Femur (tissue), 1 donor: ENCODE measurements at regions not wholly inside any gene's neighbourhood (a gene's known extent, or its start where the extent isn't known, plus 50 kb on each side); places are given as distances from the start of the nearest gene placed in this dataset.

Experiments used
- DNase-seq: peaks from one replicate; pipeline ENCODE4 v3.0.0-alpha.2; 2017

- DNase-seq, result no peak
Observed at GRCh38 chr3:127137757-127138536, 55.0 kb upstream of the PRR23E start.

GRCh38 chr3:127139601-127140500, 53.1 kb upstream of the PRR23E start:
- DNase-seq, result no peak

DNA sequence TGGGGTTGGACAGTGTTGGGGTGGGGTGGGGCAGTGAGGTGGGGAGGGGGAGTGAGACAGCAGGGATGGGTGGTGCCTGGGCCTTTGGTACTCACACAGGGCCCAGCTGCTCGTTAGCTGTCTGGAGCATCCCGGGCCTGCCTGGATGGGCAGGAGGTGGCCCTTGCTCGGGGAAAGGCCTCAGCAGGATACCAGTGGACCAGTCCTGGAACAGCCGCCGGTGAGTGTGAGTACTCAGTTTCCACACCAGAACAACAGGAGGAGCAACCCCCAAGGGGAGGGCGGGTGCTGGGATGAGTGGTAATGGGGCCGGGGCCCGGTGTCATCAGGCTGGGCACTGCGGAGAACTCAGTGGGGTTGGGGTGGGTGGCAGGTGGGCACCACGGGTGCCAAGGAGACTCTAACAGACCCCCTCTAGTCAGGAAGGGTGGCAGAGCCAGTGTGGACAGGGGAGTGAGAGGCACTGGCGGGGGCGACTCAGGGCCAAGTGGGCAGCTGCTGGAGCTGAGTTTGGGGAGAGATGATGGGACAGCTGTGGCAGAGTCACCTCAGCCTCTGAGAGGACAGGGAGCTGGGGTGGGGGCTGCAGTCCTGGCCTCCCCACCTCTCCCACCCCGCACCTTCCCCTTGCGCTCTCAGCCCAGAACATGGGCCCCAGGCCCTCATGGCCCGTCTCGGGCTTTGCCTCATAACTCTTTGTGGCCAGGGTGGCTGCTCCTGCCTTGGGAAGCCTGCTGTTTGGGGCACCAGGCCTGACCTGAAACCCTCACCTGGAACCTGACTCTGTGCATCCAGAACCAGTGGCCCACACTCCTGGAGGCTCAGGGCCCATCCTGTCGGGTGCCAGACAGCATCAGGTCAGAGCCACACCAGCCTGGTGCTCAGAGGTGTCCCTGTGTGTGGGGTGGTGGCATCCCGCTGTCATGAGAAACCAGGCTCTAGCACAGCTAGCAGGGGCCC, 52.1 kb upstream of the PRR23E start:
- no peak for DNase-seq

DNA sequence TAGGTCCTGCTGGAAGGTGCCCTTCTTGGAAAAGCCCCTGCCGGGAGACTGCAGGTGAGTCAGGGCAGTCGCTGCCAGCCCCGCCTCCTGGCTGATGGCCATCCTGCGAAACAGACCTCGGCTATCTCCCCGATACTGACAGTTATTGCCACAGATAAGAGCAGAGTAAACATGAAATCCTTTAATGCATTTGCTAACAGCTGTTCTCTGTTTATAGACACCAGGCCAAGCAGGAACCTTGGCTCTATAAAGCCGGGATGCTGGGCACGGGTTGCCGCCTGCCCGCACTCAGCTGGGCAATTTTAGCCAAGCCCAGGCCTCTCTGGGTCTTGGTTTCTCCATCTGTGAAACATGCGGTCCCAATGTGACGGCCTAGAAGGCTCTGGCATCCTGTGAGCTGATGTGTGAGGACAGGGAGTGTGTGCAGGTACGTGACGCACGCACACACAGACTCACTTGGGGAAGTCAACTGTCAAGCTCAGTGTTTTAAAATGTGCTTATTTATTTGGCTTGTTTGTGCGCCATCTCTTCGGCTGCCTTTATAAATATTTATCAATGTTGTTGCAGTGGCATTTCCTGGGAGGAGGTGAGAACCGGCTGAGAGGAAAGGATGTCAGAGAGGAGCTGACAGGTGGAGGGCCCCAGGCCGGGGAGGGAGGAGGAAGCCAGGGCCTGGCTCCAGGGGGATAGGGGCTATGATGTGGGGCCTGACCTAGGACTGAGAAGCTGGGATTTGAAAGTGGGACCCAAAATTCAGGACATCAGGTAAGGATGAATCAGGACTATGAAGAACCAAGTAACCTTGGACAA, 50.8 kb upstream of the PRR23E start:
- DNase-seq, result no peak
